SK-N-SH (cell line): ENCODE measurements at regions not wholly inside any gene's neighbourhood (a gene's known extent, or its start where the extent isn't known, plus 50 kb on each side); places are given as distances from the start of the nearest gene placed in this dataset.

Experiments
- EP300 ChIP-seq, 2 experiments: IDR thresholded peaks; 2 replicates each; pipeline versions ENCODE4 v1.4.0 to v1.6.1; 2012; ENCODE audit warnings: borderline replicate concordance in 1 of 2, low read depth in 1 of 2, low read length in 1 of 2
- EZH2phosphoT487 ChIP-seq: fragments of 200-600 bp; sonication (generic); IDR thresholded peaks from 2 replicates; pipeline ENCODE4 v1.6.1; 2017; ENCODE audit warnings: low read depth, mixed run types, mild to moderate bottlenecking, antibody characterized with exemption, moderate library complexity, borderline replicate concordance
- YY1 ChIP-seq: IDR thresholded peaks from 2 replicates; pipeline ENCODE4 v1.4.0; 2012; ENCODE audit warnings: low read depth, mild to moderate bottlenecking
- TF ChIP-seq, protein P1 (sequence below): fragments of 200-600 bp; sonication (generic); IDR thresholded peaks from 2 replicates; pipeline ENCODE4 v1.6.1; 2017; ENCODE audit warnings: antibody characterized with exemption, mild to moderate bottlenecking, moderate library complexity
- TF ChIP-seq, protein P2 (sequence below): IDR thresholded peaks from 2 replicates; pipeline ENCODE4 v1.4.0; 2012; ENCODE audit warnings: low read depth, borderline replicate concordance

DNA sequence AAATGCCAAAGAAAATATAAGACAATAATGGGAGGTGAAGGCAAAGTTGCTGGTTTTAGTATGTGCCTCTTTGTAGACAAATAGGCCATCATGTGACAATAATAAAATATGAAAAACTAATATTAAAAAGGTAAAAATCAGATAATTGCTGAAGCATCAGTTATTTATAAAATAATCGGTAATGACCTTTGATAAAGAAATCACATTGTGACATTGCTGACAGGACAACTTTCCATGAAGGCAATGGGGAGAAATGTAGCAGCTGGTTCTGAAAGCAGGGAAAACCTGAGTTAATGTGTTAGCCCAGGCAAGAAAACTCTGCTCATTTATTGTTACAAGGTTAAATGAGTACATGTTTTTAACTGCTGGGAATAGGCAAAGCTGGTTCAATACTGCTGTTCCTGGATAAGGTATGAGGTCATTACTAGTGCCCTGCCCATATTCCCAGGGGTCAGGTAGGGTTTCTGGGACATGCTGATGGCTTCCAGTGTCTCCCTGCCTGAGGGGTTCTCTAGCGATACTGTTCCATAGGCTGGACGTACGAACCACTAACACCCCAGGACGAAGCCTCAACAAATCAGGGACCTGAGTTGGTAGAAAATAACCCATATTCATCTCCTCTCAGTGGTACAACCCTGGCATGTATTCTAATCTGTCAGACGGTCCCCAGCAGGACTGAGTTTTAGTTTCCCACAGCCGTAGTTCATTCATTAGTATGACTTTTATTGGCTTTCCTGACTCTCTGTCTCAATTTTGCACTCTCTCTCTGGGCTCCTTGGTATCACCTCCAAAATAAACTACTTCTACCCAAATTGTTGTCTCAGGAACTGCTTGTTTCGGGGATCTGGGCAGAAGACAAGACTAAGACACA lies 355.9 kb downstream of the TXNL1 start:
- TF ChIP-seq YY1 (no peak), EZH2phosphoT487 (no peak), EP300 (IDR thresholded peaks at IDR 0.05; ENCODE audit: borderline replicate concordance in 1 of 2, low read depth in 1 of 2, low read length in 1 of 2) (no peak)
- TF ChIP-seq, protein P1, sequence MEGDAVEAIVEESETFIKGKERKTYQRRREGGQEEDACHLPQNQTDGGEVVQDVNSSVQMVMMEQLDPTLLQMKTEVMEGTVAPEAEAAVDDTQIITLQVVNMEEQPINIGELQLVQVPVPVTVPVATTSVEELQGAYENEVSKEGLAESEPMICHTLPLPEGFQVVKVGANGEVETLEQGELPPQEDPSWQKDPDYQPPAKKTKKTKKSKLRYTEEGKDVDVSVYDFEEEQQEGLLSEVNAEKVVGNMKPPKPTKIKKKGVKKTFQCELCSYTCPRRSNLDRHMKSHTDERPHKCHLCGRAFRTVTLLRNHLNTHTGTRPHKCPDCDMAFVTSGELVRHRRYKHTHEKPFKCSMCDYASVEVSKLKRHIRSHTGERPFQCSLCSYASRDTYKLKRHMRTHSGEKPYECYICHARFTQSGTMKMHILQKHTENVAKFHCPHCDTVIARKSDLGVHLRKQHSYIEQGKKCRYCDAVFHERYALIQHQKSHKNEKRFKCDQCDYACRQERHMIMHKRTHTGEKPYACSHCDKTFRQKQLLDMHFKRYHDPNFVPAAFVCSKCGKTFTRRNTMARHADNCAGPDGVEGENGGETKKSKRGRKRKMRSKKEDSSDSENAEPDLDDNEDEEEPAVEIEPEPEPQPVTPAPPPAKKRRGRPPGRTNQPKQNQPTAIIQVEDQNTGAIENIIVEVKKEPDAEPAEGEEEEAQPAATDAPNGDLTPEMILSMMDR: no peak
- TF ChIP-seq, protein P2, sequence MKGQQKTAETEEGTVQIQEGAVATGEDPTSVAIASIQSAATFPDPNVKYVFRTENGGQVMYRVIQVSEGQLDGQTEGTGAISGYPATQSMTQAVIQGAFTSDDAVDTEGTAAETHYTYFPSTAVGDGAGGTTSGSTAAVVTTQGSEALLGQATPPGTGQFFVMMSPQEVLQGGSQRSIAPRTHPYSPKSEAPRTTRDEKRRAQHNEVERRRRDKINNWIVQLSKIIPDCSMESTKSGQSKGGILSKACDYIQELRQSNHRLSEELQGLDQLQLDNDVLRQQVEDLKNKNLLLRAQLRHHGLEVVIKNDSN: no peak
